HG03342 (cell line): ENCODE measurements at regions not wholly inside any gene's neighbourhood (a gene's known extent, or its start where the extent isn't known, plus 50 kb on each side); places are given as distances from the start of the nearest gene placed in this dataset.
A peak's percentile ranks its signal among the peaks of the same experiment; 100 is the strongest.

Experiments
- ATAC-seq: cut with Tn5 transposase; IDR thresholded peaks from one replicate; pipeline ENCODE4 v1.9.1; 2021; ENCODE audit warnings: mild to moderate bottlenecking, moderate library complexity; ENCODE audit not compliant: unreplicated experiment

GRCh38 chr18:23384778-23385736 lies 68.0 kb upstream of the RIOK3 start:
- ATAC-seq, result peak; percentile 55

- ATAC-seq, result no peak
Measured at GRCh38 chr18:23386317-23386716, 66.8 kb upstream of the RIOK3 start.

GRCh38 chr18:23387265-23387664 lies 65.8 kb upstream of the RIOK3 start:
- no peak for ATAC-seq

DNA sequence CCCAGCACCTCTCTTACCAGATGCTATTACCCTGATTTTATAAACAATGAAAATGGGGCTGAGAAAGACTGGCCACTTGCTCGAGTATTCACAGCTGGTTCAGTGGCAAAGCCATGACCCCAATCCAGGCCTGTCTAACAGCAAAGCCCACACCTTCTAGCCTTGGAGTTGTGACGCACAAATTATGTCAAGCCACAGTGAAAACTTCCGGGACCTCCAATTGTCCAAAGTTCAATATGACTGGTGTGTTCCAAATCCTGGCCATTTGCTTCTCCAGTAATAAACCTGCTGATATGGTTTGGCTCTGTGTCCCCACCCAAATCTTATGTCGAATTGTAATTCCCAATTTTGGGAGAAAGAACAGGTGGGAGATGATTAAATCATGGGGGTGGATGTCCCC lies 64.7 kb upstream of the RIOK3 start:
- no peak for ATAC-seq

- no peak for ATAC-seq
Measured at GRCh38 chr18:23391156-23391555, 61.9 kb upstream of the RIOK3 start.

DNA sequence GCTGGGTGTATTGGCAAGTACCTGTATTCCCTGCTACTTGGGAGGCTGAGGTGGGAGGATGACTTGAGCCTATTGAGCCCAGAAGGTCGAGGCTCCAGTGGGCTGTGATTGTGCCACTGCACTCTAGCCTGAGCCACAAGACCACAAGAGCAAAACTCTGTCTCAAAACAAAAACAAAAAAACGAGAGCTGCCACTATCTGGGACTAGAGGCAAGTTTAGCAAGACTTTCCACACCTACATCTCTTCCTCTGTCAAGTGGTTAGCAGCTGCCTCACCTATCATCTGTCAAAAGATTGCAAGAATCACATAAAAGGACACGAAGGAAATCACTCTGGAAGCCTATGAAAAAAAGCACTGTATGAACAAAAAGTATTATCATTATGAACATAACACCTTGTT lies 55.2 kb upstream of the RIOK3 start:
- ATAC-seq, result no peak

- no peak for ATAC-seq
Measured at GRCh38 chr18:23398401-23398800, 54.7 kb upstream of the RIOK3 start.

GRCh38 chr18:23399067-23399466 lies 54.0 kb upstream of the RIOK3 start:
- ATAC-seq, result no peak

DNA sequence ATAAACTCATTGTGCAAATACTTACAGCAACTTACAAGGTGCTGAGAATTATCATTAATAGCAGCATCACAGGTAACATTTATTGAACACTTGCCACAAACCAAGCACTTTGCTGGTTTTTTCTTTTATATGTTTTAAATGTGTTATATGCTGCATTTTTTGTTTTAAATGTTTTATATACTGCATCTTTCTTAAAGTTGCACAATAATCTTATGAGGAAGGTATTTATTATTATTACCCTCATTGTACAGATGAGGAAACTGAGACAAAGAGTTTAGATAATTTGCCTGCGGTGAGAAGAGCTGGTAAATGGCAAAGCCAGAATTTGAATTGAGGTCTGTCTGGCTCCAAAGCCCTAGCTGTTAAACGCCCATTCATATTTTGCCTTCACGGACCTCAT lies 52.2 kb upstream of the RIOK3 start:
- ATAC-seq, result no peak

DNA sequence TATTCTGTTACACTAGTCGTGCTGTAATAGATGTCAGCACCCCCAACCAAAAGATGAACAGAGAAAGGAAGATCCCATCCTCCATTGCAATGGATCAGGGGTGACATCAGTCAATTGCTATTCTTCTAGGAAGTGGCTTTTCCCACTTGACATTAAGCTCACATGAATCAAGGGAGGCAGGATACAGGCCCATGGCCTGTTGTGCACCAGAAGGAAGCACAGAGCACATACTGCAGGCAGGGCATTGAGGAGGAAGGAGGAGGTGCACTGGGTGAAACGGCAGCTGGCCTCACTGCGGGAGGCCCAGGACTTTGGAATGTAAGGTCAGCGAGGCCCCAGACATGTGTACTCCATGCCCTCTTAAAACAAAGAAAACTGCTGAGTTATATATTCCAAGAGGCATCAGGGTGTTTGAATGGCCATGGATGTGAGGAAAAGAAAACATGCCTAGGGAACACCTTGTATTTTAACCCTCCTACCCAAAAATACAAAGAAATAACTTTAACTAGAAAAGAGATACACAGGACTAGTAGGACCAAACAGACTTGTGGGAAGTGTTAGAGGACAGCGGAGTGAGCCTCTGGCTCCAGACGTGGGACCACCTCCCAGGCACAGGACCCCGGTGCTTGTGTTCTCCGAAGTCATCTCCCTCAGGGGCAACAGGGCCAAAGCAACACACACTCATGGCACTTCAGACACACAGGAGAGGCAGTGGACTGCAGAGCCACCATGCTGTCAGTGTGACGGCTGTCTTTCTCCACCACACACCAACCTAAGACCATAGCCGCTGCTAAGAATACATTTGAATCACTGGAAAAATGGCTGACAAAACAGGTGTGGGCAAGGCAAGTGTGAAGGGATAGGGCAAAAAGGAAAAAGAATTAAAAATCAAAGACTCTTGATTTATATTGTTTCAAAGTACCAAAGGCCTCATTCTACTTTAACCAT lies 51.4 kb upstream of the RIOK3 start:
- no peak for ATAC-seq
